ENCODE measurements at regions not wholly inside any gene's neighbourhood (a gene's known extent, or its start where the extent isn't known, plus 50 kb on each side); places are given as distances from the start of the nearest gene placed in this dataset.
"Not testable (repeated sequence)": the region's sequence is repeated elsewhere in the genome, so short reads cannot be mapped to it uniquely, and the experiment has no call there.

DNA sequence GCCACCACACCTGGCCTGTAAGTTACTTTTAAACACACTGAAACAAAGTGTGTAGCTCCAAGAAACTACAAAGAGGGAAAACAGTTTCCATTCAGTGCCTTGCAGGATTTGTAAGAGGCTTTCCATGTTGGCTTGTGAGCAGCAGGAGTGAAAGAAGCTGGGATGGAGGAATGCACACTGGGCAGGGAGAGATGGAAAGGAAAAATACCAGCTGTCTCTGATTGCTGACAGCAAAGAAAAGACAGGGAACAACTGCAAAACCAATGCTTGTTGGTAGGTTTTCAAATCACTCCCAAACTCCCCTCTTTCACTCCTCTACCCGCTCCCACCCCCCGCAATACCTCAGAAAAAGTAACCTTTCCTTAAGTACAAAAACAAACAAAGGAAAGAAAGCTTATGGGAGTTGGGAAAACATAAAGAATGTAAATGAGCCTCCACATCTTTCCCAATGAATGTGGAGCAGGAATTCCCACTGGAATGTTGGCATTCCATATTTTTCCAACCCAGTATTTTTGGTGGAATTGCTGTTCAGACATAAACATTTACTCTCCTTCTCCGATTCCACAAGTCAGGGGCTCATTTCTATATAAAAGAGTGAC, 166.1 kb downstream of the THBS2 start:
- Histone ChIP-seq H3K4me1 (ENCODE audit: control insufficient read depth, insufficient read depth, low read length) (no peaks in the 10 kb centered on the region), H3K27me3 (ENCODE audit: control insufficient read depth, insufficient read depth) (no peaks in the 10 kb centered on the region), H3K27ac (ENCODE audit: low read length) (no peak overlapping the region), H3K4me3 (ENCODE audit: low read length) (no peak overlapping the region), H3K9me3 (ENCODE audit: control insufficient read depth, low read length) (no peaks in the 10 kb centered on the region)
- 72% methylated on average over 3 of the region's 3 CpGs for WGBS
- DNase-seq = no peak
- intact Hi-C loops (cut with DNase I) = no loop called here
- no peak for ATAC-seq

DNA sequence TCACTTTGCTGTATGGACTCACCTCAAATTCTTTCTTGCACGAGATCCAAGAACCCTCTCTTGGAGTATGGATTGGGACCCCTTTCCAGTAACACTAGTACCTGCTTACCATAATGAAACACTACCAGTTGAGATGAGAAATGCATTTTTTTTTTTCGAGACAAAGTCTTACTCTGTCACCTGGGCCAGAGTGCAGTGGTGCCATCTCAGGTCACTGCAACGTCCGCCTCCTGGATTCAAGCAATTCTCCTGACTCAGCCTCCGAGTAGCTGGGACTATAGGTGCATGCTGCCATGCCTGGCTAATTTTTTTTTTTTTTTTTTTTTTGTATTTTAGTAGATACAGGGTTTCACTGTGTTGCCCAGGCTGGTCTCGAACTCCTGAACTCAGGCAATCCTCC, 167.0 kb downstream of the THBS2 start:
- H3K27ac ChIP-seq (ENCODE audit: low read length); DNase-seq; H3K27me3 ChIP-seq (ENCODE audit: control insufficient read depth, insufficient read depth); H3K4me3 ChIP-seq (ENCODE audit: low read length); H3K4me1 ChIP-seq (ENCODE audit: control insufficient read depth, insufficient read depth, low read length); intact Hi-C loops (cut with DNase I); H3K9me3 ChIP-seq (ENCODE audit: control insufficient read depth, low read length); ATAC-seq: not testable (repeated sequence)
- 92% methylated on average over 6 of the region's 6 CpGs for WGBS

DNA sequence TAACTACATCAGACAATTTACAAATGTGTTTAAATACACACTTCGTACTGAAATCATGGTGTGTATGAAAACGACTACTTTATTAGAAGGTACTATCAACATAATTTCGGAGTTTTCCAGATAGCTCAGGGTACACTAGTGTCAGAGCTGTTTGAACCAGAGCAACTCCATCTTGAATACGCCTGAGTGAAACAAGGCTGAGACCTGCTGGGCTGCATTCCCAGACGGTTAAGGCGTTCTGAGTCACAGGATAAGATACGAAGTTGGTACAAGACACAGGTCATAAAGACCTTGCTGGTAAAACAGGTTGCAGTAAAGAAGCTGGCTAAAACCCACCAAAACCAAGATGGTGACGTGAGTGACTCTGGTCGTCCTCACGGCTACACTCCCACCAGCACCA, 167.6 kb downstream of the THBS2 start:
- 95% methylated on average over 10 of the region's 10 CpGs for WGBS
- H3K4me1 ChIP-seq (ENCODE audit: control insufficient read depth, insufficient read depth, low read length) = no peaks in the 10 kb centered on the region
- H3K4me3 ChIP-seq (ENCODE audit: low read length) = no peak overlapping the region
- intact Hi-C loops (cut with DNase I) = no loop called here
- H3K9me3 ChIP-seq (ENCODE audit: control insufficient read depth, low read length) = no peaks in the 10 kb centered on the region
- DNase-seq (no peak), ATAC-seq (no peak)
- no peaks in the 10 kb centered on the region for H3K27me3 ChIP-seq (ENCODE audit: control insufficient read depth, insufficient read depth)
- H3K27ac ChIP-seq (ENCODE audit: low read length) = no peak overlapping the region

DNA sequence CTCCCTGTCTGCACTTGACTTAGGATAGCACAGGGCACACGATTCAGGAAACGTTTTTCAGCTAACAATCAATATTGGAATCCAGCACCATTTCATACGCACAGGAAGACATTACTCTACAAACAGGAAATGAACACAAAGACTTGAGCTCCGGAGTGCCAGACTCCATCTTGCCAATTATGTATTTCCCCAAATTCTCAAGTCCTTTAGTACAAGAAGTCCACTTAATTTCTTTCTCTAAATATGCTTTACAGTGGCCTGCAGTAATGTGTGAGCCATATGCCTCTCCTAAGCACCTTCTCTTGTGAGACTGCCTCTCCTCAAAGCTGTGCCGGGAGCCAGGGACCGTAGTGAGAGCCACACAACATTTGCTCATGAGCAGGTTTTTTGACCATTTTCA, 168.2 kb downstream of the THBS2 start:
- no peak overlapping the region for H3K27ac ChIP-seq (ENCODE audit: low read length)
- no peaks in the 10 kb centered on the region for H3K4me1 ChIP-seq (ENCODE audit: control insufficient read depth, insufficient read depth, low read length)
- WGBS = 59% methylated on average over 6 of the region's 6 CpGs
- H3K9me3 ChIP-seq (ENCODE audit: control insufficient read depth, low read length) = no peaks in the 10 kb centered on the region
- intact Hi-C loops (cut with DNase I) = no loop called here
- H3K4me3 ChIP-seq (ENCODE audit: low read length) = no peak overlapping the region
- no peaks in the 10 kb centered on the region for H3K27me3 ChIP-seq (ENCODE audit: control insufficient read depth, insufficient read depth)
- no peak for DNase-seq
- ATAC-seq = no peak

DNA sequence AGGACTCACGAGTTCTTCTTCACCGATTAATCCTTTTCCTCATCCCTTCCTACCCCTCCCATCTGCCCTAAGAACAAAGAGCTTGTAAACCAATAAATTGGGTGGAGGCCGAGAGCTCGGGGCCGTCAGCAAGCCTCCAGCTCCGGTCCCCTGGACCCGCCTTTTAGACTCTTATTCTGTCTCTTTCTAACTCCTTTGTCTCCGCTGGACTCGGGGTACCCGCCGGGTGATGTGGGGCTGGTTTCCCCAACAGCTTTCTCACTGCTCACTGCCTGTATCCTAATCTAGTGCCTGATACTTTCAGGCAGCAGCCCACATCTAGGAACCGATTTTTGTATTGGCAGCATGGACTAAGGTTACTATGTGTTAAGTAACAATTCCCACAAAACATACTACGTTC, 169.1 kb downstream of the THBS2 start:
- 94% methylated on average over 13 of the region's 13 CpGs for WGBS
- DNase-seq; H3K27me3 ChIP-seq (ENCODE audit: control insufficient read depth, insufficient read depth); H3K27ac ChIP-seq (ENCODE audit: low read length); ATAC-seq; H3K4me3 ChIP-seq (ENCODE audit: low read length); H3K9me3 ChIP-seq (ENCODE audit: control insufficient read depth, low read length); H3K4me1 ChIP-seq (ENCODE audit: control insufficient read depth, insufficient read depth, low read length); intact Hi-C loops (cut with DNase I): not testable (repeated sequence)

DNA sequence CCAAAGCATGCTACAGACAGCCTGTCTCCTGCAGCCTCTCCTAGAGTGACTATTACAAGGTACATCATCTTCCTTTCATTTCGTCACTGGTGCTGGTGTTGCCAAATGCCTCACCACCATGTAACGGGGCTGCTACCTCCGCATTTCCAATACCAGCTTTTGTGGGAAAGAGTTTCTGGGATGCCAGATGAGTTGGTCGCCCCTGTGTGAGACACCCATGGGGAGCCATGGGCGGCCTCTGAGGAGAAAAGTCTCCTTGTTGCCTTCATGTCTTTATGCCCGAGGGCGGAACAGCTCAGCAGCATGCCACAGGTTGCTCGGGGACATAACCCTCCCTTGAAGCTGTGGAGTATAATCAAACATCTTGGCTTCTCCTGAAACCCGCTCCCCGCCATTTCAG, 169.6 kb downstream of the THBS2 start:
- intact Hi-C loops (cut with DNase I) = no loop called here
- H3K9me3 ChIP-seq (ENCODE audit: control insufficient read depth, low read length) = no peaks in the 10 kb centered on the region
- DNase-seq (no peak), ATAC-seq (no peak)
- no peaks in the 10 kb centered on the region for H3K4me1 ChIP-seq (ENCODE audit: control insufficient read depth, insufficient read depth, low read length)
- no peak overlapping the region for H3K4me3 ChIP-seq (ENCODE audit: low read length)
- no peaks in the 10 kb centered on the region for H3K27me3 ChIP-seq (ENCODE audit: control insufficient read depth, insufficient read depth)
- H3K27ac ChIP-seq (ENCODE audit: low read length) = no peak overlapping the region
- 95% methylated on average over 10 of the region's 10 CpGs for WGBS

DNA sequence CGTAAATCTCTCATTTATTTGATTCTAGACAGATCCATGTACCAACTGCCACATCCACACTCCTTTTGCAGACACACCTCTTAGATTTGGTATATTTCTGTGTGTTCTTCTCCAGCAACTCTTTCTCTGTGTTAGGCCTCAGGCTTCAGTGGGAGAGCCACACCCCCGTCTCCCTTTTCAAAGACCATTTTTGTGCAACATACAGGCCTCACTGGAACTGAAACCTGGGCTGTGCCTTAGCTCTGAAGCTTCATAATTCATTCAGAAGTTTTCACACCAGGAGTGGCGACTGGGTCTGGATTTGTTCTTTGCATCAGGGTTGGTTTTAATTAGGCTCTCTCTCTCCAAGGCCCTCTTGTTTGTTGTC, 170.2 kb downstream of the THBS2 start:
- Histone ChIP-seq H3K27me3 (ENCODE audit: control insufficient read depth, insufficient read depth) (no peaks in the 10 kb centered on the region), H3K4me1 (ENCODE audit: control insufficient read depth, insufficient read depth, low read length) (no peaks in the 10 kb centered on the region), H3K4me3 (ENCODE audit: low read length) (no peak overlapping the region), H3K9me3 (ENCODE audit: control insufficient read depth, low read length) (no peaks in the 10 kb centered on the region), H3K27ac (ENCODE audit: low read length) (no peak overlapping the region)
- DNase-seq = no peak
- ATAC-seq = no peak
- 59% methylated on average over 3 of the region's 3 CpGs for WGBS
- intact Hi-C loops (cut with DNase I) = no loop called here

DNA sequence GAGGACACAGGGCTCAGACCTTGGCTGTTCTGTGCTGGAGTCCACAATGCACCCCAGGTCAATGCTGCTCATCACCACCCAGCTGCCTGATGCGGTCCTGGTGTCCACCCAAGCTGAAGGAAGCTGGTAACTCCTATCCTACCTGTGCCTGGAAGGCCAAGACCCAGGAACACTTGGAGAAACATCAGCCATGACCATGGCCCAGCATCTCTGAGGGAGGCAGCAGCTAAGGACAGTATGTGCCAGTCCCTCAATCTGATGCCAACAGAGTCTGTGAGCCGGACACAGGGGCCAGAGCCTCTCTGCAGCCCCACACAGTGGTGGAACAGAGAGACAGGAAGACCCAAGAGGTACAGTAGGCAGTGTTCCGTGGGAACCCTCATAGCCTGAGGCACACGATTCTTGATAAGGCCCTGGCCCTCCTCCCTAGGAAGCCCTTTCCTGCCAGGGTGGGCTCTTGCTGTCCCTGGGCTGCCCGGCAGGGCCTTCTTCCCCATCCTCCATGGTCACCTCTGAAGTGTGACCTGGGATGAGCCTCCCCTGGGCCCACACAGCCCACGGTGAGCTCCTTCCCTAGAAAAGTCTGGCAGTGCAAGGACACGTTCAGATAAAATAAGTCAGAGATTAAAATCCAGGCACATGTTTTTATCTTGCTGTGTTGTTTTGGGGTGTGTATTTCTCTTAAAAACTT, 170.7 kb downstream of the THBS2 start:
- H3K9me3 ChIP-seq (ENCODE audit: control insufficient read depth, low read length) = no peaks in the 10 kb centered on the region
- H3K27ac ChIP-seq (ENCODE audit: low read length) = no peak overlapping the region
- H3K27me3 ChIP-seq (ENCODE audit: control insufficient read depth, insufficient read depth) = no peaks in the 10 kb centered on the region
- intact Hi-C loops (cut with DNase I) = no loop called here
- H3K4me1 ChIP-seq (ENCODE audit: control insufficient read depth, insufficient read depth, low read length) = no peaks in the 10 kb centered on the region
- H3K4me3 ChIP-seq (ENCODE audit: low read length) = no peak overlapping the region
- DNase-seq (no peak), ATAC-seq (no peak)
- WGBS = 81% methylated on average over 7 of the region's 7 CpGs

DNA sequence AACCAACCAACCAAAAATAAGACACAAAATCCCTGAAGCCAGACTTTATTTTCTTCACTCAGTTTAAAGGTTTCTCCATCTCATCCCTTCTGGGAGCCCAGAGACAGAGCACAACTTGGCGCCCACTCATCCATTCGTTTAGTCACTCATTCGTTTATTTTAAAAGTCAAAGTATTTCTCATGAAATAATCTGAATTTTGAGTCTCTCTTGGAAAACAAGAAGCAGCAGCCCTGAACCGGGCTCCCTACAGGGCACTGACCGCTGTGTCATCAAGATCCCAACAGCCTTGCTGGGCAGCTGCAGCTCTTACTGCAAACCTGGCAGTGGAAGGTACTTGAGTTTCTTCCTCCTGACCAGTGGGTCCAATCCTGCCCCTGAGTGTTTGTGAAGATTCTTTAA, 171.6 kb downstream of the THBS2 start:
- intact Hi-C loops (cut with DNase I) = no loop called here
- Histone ChIP-seq H3K27ac (ENCODE audit: low read length) (no peak overlapping the region), H3K27me3 (ENCODE audit: control insufficient read depth, insufficient read depth) (peaks cover 2% of the 10 kb centered on the region), H3K4me1 (ENCODE audit: control insufficient read depth, insufficient read depth, low read length) (no peaks in the 10 kb centered on the region), H3K9me3 (ENCODE audit: control insufficient read depth, low read length) (no peaks in the 10 kb centered on the region), H3K4me3 (ENCODE audit: low read length) (no peak overlapping the region)
- DNase-seq (no peak), ATAC-seq (no peak)
- WGBS = 84% methylated on average over 5 of the region's 5 CpGs

DNA sequence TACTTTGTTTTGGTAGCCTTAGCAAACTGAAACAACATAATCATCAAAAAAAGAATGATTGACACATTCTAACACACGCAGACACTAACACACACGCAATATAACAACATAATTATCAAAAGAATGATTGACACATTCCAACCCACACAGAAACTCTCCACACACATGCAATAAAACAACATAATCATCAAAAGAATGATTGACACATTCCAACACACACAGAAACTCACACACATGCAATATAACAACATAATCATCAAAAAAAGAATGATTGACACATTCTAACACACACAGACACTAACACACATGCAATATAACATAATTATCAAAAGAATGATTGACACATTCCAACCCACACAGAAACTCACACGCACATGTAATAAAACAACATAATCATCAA, 172.4 kb downstream of the THBS2 start:
- Histone ChIP-seq H3K27me3 (ENCODE audit: control insufficient read depth, insufficient read depth) (peaks cover 2% of the 10 kb centered on the region), H3K9me3 (ENCODE audit: control insufficient read depth, low read length) (no peaks in the 10 kb centered on the region), H3K4me3 (ENCODE audit: low read length) (no peak overlapping the region), H3K4me1 (ENCODE audit: control insufficient read depth, insufficient read depth, low read length) (no peaks in the 10 kb centered on the region), H3K27ac (ENCODE audit: low read length) (no peak overlapping the region)
- intact Hi-C loops (cut with DNase I) = no loop called here
- WGBS = 88% methylated on average over 3 of the region's 3 CpGs
- no peak for ATAC-seq
- DNase-seq = no peak

DNA sequence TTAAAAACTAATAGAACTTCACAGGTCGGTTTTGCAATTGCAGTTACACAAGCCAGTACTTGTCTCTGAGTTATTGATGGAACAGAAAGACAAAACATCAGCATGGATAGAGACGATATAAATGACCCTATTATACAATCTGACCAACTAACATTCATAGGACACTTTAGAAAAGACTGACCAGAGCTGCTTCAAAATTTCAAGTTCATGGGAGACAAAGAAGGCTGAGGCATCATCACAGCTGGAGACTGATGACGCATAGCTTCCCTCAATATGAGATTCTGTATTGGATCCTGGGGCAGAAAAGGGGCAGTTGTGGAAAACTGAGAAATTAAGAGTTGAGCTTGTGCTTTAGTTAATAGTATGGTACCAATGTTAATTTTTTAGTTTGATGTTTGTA, 174.0 kb downstream of the THBS2 start:
- no peak overlapping the region for H3K27ac ChIP-seq (ENCODE audit: low read length)
- H3K9me3 ChIP-seq (ENCODE audit: control insufficient read depth, low read length) = no peaks in the 10 kb centered on the region
- intact Hi-C loops (cut with DNase I) = no loop called here
- no peak for ATAC-seq
- 85% methylated on average over 3 of the region's 3 CpGs for WGBS
- DNase-seq = no peak
- no peak overlapping the region for H3K4me3 ChIP-seq (ENCODE audit: low read length)
- no peaks in the 10 kb centered on the region for H3K4me1 ChIP-seq (ENCODE audit: control insufficient read depth, insufficient read depth, low read length)
- H3K27me3 ChIP-seq (ENCODE audit: control insufficient read depth, insufficient read depth) = peaks cover 2% of the 10 kb centered on the region
